Eye (tissue), 1 donor: ENCODE measurements at regions not wholly inside any gene's neighbourhood (a gene's known extent, or its start where the extent isn't known, plus 50 kb on each side); places are given as distances from the start of the nearest gene placed in this dataset.

ENCODE experiments used
- DNase-seq: peaks from one replicate; pipeline ENCODE4 v3.0.0-alpha.2; 2015

DNA sequence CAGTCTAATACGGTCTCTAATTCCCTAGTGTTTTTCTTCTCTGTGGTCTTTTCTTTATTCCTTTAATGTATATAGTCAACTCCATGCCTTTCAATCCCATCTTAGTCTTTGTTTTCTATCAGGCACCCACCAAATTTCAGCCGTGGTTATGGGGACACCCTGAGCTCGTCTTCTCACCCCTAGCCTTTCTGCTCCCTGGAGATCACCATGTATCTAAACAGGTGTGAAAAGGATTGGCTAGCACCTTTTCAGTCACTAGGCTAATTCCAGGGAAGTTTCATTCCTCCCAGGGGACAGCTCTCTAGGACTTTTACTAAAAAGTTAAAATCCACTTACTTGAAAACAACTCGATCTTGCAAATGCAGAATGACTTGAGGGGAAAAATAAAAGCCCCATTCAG is 291.3 kb downstream of the ETNK1 start:
- no peak for DNase-seq

- no peak for DNase-seq
Observed at GRCh38 chr12:22916815-22917214, 291.8 kb downstream of the ETNK1 start.

GRCh38 chr12:22919883-22920282 is 294.9 kb downstream of the ETNK1 start:
- DNase-seq, result no peak

DNA sequence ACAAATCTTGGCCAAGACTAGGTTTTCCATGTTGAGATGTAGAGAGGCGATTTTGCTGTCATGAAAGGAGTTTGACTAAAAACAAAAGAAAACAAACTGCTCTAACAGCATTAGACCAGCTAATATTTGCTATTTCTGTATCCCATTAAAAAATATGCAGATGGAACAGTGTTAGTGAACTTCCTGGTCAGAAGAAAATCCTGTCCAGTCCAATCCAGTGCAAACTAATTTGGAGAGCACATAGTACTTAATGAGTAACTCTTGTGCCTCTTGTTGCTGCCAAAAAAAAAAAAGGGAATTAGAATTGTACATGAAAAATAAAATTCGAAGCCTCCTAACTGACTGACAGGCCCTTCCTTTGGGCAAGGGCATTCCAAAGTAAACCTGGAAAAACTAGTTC is 298.8 kb downstream of the ETNK1 start:
- no peak for DNase-seq

DNA sequence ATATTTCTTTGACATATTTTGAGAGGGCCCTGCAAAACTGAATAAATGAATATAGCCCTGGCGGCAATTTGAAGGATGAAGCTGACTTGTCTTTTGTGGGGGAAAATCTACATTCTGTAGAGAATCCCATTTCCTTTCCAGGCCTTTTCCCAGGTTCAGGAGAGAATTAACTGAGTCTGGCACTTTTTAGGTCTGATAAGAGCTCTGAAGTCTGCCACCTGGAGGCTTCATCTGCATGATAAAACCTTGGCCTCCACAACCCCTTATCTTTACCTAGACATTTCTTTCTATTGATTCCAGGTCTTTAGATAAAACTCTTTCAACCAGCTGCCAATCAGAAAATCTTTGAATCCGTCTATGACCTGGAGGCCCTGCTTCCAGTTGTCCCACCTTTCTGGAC is 299.4 kb downstream of the ETNK1 start:
- no peak for DNase-seq

GRCh38 chr12:22925623-22926022 is 300.7 kb downstream of the ETNK1 start:
- DNase-seq, result no peak

- no peak for DNase-seq
Observed at GRCh38 chr12:22932431-22932830, 307.5 kb downstream of the ETNK1 start.

DNA sequence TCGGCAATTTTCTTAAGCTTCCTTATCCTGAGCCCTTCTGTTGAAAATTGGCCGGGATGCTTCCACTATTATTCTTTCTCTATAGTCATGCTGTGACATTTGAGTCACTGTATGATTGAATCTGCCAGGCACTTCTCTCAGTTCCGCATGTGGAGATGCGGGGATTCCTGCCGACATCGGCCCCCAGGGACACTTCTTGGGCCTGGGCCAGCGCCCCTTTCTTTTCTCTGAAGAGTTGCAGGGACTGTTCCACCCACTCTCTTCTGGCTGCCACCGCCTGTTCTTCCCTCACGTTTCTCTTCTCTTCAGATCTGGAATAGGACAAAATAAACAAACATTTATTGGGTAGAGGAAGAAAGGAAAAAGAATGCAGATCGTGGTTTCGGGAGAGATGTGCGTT is 310.1 kb downstream of the ETNK1 start:
- no peak for DNase-seq

- DNase-seq, result no peak
Observed at GRCh38 chr12:22935501-22935900, 310.5 kb downstream of the ETNK1 start.

DNA sequence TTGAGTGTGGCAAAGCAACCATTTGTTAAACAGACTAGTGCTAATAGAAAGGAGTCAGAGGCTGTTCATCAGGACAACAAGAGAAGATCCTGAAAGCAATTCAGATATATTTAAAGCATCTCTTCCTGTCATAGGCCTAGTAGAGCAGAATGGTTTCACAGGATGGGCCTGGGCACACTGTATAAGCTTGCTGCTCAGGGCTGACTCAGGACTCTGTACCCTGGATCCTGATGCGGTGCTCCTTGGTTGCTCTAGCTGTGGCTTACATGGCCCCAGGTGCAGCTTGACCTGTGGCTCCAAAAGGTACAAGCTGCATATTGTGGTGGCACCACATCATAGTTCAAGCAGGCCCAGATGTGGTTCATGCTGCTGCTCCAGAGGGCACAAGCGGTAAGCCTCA is 313.4 kb downstream of the ETNK1 start:
- DNase-seq, result no peak

DNA sequence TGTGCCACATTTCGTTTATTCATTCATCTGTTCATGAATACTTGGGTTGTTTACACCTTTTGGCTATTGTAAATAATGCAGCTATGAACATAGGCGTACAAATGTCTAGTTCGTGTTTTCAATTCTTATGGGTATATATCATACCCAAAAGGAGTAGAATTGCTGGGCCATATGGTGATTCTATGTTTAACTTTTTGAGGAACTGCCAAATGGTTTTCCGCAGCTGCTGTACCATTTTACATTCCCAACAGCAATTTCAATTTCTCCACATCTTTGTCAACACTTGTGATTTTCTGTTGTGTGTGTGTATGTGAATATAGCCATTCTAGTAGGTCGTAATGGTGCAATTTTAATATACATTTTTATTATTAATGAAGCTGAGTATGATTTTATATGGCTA is 326.2 kb downstream of the ETNK1 start:
- no peak for DNase-seq

GRCh38 chr12:22956690-22957089 is 331.7 kb downstream of the ETNK1 start:
- DNase-seq, result no peak

DNA sequence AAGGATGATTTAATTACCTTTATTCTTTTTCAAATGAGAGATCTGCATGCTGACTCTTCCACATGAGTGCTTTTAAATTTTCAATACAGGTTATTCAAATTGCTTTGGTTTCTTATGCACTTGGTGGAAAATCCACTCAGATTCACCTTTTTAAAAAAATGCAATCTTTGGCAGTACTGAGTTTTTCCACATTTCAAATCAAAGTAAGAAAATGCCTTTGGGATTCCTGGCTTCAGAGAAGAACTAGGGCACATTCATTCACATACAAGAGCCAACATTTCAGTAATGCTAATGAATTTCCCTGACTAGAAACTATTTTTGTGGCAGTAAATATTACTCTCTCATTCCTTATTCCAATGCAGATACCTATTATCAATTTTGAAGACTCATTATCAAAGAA is 342.2 kb downstream of the ETNK1 start:
- DNase-seq, result no peak

GRCh38 chr12:22969521-22969920 is 344.6 kb downstream of the ETNK1 start:
- no peak for DNase-seq

DNA sequence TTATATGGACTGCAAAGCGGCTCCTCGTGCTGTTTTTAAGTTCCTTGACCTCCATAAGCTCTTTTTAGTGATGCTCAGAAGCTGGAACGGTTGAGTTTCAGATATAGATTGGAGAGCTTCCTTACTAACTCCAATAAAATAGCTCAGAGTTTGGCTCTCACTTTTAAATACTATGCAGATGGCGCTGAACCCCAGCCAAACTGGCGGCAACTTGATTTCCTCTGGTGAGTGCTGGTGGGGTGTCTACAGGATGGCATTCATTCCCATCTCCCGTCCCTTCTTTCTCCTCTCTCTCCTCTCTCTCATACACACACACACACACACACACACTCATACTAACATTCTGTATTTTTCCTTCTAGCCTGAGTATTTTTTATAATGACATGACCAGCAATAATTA is 346.3 kb downstream of the ETNK1 start:
- no peak for DNase-seq

DNA sequence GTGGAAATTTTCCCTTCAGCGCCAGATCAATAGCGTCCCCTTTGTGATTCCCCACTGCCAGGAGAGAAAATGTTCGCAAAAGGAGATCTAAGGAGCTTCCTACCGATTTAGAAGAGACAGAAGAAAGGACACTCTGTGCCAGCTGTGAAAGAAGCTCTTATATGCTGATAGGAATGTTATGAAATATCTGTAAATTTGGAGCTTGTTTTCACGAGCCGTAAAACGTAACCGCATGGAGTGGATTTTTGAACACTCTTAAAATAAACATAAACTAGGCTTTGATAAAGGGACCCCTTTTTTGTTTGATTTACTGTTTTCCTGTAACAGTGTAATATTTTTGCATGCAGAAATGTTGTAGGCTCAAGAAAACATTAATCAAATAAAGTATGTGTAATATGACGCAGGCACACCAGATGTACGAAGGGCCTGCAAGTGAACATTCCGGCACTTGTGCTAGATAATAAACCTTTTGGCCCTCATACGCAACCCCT is 346.8 kb downstream of the ETNK1 start:
- no peak for DNase-seq

- no peak for DNase-seq
Observed at GRCh38 chr12:22974865-22975264, 349.9 kb downstream of the ETNK1 start.

DNA sequence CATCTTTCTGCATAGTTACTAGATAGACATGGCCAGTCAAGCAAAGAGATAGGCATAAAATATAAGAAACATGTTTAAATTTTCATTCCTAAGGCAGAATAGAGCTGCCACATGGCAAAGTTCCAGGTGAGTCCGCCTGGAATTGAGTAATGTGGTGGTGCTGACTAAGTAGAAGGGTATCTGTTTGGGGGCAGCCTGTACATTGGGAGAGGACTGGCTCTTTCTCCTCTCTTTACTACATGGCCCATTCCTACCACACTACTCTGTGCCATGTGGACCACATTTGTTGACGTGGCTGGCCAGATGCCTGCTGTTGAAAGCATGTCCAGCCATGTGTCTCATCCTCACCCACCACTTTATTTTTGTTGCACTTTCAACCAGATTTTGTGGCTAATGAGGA is 354.0 kb downstream of the ETNK1 start:
- no peak for DNase-seq

DNA sequence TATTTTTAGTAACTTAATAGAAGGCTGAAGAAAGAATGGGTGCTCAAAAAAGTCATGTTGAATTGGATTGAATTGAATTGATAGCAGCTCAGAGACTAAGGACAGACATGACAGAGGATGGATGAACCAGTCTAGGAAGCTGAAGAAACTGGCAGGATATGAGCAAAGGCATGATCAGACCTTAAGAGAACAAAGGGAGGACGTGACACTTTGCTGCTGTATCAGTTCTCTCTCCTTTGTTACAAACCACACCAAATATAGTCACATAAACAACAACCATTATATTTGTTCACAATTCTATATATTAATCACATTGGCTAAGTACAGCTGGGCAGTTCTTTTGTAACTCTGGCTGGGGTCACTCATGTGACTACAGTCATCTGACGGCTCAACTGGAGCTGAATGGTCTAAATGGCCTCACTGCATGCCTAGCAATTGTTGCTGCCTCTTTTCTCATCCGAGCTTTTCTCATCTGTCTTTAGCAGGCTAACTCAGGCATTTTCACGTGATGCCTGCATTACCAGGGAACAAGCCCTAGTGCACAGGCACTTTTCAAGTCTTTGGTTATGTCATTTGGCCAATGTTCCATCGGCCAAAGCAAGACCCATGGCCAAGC is 355.0 kb downstream of the ETNK1 start:
- no peak for DNase-seq

- no peak for DNase-seq
Observed at GRCh38 chr12:22981711-22982110, 356.7 kb downstream of the ETNK1 start.

DNA sequence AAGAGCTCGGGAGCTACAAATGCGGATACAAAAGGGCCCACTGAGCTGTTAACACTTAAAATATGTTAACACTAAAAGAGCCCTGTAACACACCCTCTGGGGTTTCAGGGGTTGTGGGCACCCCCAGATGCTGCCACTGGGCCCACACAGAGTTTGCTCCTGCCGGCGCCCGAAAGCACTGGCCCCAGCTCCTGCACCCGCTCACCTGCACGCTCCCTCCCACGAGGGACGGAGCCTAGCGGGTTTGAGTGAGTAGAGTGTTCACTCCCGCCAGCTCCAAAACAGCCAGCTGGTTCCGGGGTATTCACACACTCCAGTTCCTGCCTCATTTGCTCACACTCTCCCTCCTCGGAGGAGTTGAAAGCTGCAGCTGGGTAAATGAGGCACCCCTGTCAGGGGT is 357.7 kb downstream of the ETNK1 start:
- DNase-seq, result peak; percentile 25

DNA sequence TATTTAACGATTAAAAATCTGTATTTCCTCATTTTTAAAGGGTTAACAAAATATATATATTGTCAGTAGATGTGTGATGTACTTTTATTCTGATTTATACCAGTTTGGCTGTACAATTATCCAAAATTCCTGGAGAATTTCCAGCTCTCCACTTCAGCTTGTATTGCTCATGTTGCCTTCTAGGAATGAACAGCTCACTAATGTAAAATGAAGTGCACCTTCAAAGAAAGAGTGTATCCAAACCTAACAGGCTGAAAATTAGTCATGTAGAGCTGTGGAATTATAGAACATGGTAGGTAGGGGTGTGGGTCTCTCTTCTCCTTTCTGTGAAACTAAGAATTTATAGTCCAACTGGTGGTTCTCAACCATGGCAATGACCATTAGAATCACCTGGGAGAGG is 362.0 kb downstream of the ETNK1 start:
- DNase-seq, result no peak

DNA sequence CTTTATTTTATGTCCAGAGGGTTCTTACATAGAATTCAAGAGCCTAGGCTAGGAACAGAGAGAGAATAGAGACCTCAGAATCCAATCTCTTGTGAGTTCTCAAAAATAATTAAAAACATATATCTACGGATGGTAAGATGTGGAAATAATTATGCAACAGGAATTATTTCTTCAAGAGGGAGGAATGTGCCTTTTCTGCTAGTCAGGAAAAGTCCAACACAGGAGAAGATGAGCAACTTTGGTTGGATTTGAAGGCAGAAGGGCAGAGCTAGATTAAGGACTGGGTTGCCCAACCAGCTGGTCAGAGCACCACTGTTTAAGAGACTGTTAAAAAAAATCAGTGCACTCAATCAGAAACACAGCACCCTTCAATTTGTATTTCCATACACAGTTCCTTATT is 365.5 kb downstream of the ETNK1 start:
- no peak for DNase-seq

GRCh38 chr12:22991250-22991844 is 366.4 kb downstream of the ETNK1 start:
- no peak for DNase-seq
